ENCODE measurements at regions not wholly inside any gene's neighbourhood (a gene's known extent, or its start where the extent isn't known, plus 50 kb on each side); places are given as distances from the start of the nearest gene placed in this dataset.

GRCh38 chr6:150673720-150674346 is 74.1 kb downstream of the PLEKHG1 start:
- Histone ChIP-seq H3K4me3 (ENCODE audit: low read depth, low read length) (no peak overlapping the region), H3K27ac (no peak overlapping the region), H3K27me3 (replicated peaks) (no peaks in the 10 kb centered on the region), H3K36me3 (replicated peaks) (no peaks in the 10 kb centered on the region)
- in situ Hi-C loops (cut with HindIII; ENCODE audit: low pct_ligation_motif_present, low sequenced_read_pairs): no loop called here
- TF ChIP-seq CTCF (IDR thresholded peaks at IDR 0.05; ENCODE audit: low read depth, low read length, missing control alignments): no peak
- no peak for DNase-seq

GRCh38 chr6:150676344-150676743 is 76.7 kb downstream of the PLEKHG1 start:
- in situ Hi-C loops (cut with HindIII; ENCODE audit: low pct_ligation_motif_present, low sequenced_read_pairs): no loop called here
- no peak overlapping the region for H3K27ac ChIP-seq
- TF ChIP-seq CTCF (IDR thresholded peaks at IDR 0.05; ENCODE audit: low read depth, low read length, missing control alignments): no peak
- H3K36me3 ChIP-seq (replicated peaks): no peaks in the 10 kb centered on the region
- no peak overlapping the region for H3K4me3 ChIP-seq (ENCODE audit: low read depth, low read length)
- no peak for DNase-seq
- no peaks in the 10 kb centered on the region for H3K27me3 ChIP-seq (replicated peaks)

GRCh38 chr6:150676772-150677171 is 77.1 kb downstream of the PLEKHG1 start:
- no peaks in the 10 kb centered on the region for H3K27me3 ChIP-seq (replicated peaks)
- no peak overlapping the region for H3K27ac ChIP-seq
- no peak for DNase-seq
- in situ Hi-C loops (cut with HindIII; ENCODE audit: low pct_ligation_motif_present, low sequenced_read_pairs): no loop called here
- no peak overlapping the region for H3K4me3 ChIP-seq (ENCODE audit: low read depth, low read length)
- H3K36me3 ChIP-seq (replicated peaks): no peaks in the 10 kb centered on the region
- TF ChIP-seq CTCF (IDR thresholded peaks at IDR 0.05; ENCODE audit: low read depth, low read length, missing control alignments): no peak

DNA sequence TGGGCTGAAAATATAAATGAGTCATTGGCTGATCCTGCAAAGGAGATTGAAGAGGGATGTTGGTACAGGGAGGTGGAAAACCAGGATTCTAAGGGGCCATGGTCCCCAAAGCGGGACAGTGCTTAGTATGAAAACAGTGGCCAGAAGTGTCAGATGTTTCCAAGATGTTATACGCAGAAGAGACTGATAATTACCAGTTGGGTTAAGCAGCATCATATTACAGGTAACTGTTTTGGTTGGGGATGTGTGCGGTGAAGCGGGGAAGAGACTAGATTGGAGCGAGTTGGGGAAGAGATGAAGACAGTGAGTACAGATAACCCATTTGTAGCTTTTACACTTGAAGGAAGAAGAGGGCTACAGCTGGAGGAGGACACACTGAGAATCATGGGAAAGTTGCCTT is 80.8 kb downstream of the PLEKHG1 start:
- H3K27me3 ChIP-seq (replicated peaks): no peaks in the 10 kb centered on the region
- no peak for TF ChIP-seq CTCF (IDR thresholded peaks at IDR 0.05; ENCODE audit: low read depth, low read length, missing control alignments)
- no peaks in the 10 kb centered on the region for H3K36me3 ChIP-seq (replicated peaks)
- no peak overlapping the region for H3K27ac ChIP-seq
- no peak overlapping the region for H3K4me3 ChIP-seq (ENCODE audit: low read depth, low read length)
- DNase-seq: no peak
- in situ Hi-C loops (cut with HindIII; ENCODE audit: low pct_ligation_motif_present, low sequenced_read_pairs): no loop called here

GRCh38 chr6:150681578-150682395 is 82.1 kb downstream of the PLEKHG1 start:
- no peak overlapping the region for H3K27ac ChIP-seq
- in situ Hi-C loops (cut with HindIII; ENCODE audit: low pct_ligation_motif_present, low sequenced_read_pairs): no loop called here
- no peak for TF ChIP-seq CTCF (IDR thresholded peaks at IDR 0.05; ENCODE audit: low read depth, low read length, missing control alignments)
- H3K4me3 ChIP-seq (ENCODE audit: low read depth, low read length): no peak overlapping the region
- no peaks in the 10 kb centered on the region for H3K27me3 ChIP-seq (replicated peaks)
- DNase-seq: no peak
- no peaks in the 10 kb centered on the region for H3K36me3 ChIP-seq (replicated peaks)
